Brain microvascular endothelial cell (primary cell): ENCODE measurements at regions not wholly inside any gene's neighbourhood (a gene's known extent, or its start where the extent isn't known, plus 50 kb on each side); places are given as distances from the start of the nearest gene placed in this dataset.

Experiments used
- DNase-seq: peaks from one replicate; pipeline ENCODE4 v3.0.0-alpha.2; 2020
- H3K27ac ChIP-seq: fragments of 250-450 bp; sonication (Bioruptor Pico); 2 replicates; pipeline ENCODE4 v1.5.1; 2020; ENCODE audit warnings: mild to moderate bottlenecking, moderate library complexity
- H3K27me3 ChIP-seq: fragments of 250-450 bp; sonication (Bioruptor Pico); replicated peaks from 2 replicates; pipeline ENCODE4 v1.5.1; 2020; ENCODE audit warnings: mild to moderate bottlenecking
- H3K36me3 ChIP-seq: fragments of 250-450 bp; sonication (Bioruptor Pico); replicated peaks from 2 replicates; pipeline ENCODE4 v1.5.1; 2020; ENCODE audit warnings: mild to moderate bottlenecking
- H3K4me3 ChIP-seq: 2 replicates; pipeline ENCODE4 v1.5.1; 2011; ENCODE audit warnings: low read depth, mild to moderate bottlenecking, control low read depth, low read length, moderate library complexity
- in situ Hi-C: cut with HindIII; loops from 2 replicates; pipeline ENCODE4 v1.10.0; 2017; ENCODE audit warnings: low sequenced_read_pairs, low pct_ligation_motif_present
- TF ChIP-seq, protein P1 (sequence below): IDR thresholded peaks from 2 replicates; pipeline ENCODE4 v1.5.1; 2011; ENCODE audit warnings: low read depth, mild to moderate bottlenecking, moderate library complexity, low read length, control low read depth, inconsistent platforms; ENCODE audit errors: missing control alignments

DNA sequence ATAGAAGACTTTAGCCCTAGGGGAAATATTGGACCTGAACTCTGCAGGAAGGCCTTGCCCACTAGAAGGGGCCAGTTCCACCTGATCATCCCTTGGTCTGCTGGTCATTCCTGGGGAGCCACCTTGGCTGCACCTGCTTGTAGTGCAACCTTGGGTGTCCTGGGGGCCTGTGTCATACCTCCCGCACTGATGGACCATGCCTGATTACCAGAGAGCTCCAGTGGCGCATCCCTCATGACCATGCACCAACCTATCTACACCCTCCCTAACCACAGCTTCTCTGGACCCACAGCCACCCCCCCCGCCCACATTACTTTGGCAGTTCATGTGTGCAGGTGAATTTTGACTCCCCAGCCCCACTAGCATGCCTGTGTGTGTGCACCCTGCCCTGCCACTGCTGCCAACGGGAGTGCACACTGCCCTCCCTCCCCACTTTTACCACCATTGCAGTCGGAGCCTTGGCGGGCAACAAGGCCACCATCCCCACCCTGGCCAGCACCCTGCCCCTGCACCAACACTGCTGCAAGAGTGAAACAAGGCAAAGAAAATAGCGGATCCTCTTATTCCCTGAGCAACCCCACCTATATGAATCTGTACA, 208.1 kb downstream of the FAM47B start:
- TF ChIP-seq, protein P1, sequence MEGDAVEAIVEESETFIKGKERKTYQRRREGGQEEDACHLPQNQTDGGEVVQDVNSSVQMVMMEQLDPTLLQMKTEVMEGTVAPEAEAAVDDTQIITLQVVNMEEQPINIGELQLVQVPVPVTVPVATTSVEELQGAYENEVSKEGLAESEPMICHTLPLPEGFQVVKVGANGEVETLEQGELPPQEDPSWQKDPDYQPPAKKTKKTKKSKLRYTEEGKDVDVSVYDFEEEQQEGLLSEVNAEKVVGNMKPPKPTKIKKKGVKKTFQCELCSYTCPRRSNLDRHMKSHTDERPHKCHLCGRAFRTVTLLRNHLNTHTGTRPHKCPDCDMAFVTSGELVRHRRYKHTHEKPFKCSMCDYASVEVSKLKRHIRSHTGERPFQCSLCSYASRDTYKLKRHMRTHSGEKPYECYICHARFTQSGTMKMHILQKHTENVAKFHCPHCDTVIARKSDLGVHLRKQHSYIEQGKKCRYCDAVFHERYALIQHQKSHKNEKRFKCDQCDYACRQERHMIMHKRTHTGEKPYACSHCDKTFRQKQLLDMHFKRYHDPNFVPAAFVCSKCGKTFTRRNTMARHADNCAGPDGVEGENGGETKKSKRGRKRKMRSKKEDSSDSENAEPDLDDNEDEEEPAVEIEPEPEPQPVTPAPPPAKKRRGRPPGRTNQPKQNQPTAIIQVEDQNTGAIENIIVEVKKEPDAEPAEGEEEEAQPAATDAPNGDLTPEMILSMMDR, result no peak
- in situ Hi-C loops, result no loop called here
- Histone ChIP-seq H3K4me3 (no peak overlapping the region), H3K27me3 (no peaks in the 10 kb centered on the region), H3K27ac (no peak overlapping the region), H3K36me3 (no peaks in the 10 kb centered on the region)
- DNase-seq, result no peak

DNA sequence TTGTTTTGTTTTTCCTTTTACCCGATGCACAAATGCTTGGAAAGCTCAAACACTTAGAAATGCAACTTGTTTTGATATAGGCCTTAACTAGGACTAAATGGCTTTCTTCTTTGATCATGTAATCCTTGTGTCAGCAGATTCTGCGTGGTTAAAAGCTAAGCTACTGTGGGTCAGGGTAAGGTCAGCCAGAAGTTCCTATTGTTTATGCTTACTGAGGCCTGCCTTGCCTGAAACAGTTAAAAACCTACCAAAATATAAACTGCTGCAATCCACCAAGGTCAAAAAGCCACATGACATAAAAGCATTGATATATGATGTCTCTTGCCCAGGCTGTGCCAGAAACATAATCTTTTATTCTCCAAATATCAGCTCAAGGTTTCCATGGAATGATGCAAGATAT, 223.4 kb downstream of the FAM47B start:
- TF ChIP-seq, protein P1, result no peak
- no peak overlapping the region for H3K4me3 ChIP-seq
- no peaks in the 10 kb centered on the region for H3K36me3 ChIP-seq
- H3K27me3 ChIP-seq, result no peaks in the 10 kb centered on the region
- DNase-seq, result no peak
- no peak overlapping the region for H3K27ac ChIP-seq
- in situ Hi-C loops, result no loop called here
